GM21786 (cell line): ENCODE measurements at regions not wholly inside any gene's neighbourhood (a gene's known extent, or its start where the extent isn't known, plus 50 kb on each side); places are given as distances from the start of the nearest gene placed in this dataset.

Experiments
- ATAC-seq: cut with Tn5 transposase; IDR thresholded peaks from one replicate; pipeline ENCODE4 v1.9.1; 2021; ENCODE audit not compliant: unreplicated experiment

- no peak for ATAC-seq
Measured at GRCh38 chr15:69730281-69731080, 277.9 kb downstream of the RPLP1 start.

DNA sequence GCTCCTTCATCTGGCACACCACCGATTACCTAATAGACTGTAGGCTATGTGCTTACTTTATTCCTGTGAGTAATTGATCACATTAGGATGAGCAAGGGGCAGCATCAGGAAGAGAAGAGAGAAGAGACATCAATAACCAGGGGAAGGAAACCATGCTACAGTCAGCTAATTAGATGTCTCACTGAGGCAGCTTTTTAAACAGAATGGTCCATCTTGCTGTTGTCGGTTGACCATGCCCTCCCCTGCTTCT lies 278.4 kb downstream of the RPLP1 start:
- ATAC-seq, result no peak

DNA sequence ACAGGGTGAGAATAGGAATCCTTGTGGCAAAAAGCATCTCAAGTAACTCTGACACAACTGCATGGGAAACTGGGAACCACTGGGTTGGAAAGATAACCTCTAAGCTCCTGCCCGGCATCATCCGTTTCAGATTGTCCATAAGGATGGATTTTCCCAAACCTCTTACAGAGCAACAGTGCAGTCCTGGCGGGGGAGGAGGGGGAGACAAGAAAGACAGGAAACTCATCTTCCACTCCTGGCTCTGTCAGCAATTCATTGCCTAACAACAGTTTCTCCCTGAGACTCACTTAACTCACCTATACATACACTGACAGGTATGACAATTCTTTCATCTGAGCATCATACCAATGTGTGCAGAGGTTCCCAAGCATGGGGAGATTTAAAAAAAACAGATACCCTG lies 279.0 kb downstream of the RPLP1 start:
- no peak for ATAC-seq

GRCh38 chr15:69732133-69732532 lies 279.5 kb downstream of the RPLP1 start:
- ATAC-seq, result no peak

DNA sequence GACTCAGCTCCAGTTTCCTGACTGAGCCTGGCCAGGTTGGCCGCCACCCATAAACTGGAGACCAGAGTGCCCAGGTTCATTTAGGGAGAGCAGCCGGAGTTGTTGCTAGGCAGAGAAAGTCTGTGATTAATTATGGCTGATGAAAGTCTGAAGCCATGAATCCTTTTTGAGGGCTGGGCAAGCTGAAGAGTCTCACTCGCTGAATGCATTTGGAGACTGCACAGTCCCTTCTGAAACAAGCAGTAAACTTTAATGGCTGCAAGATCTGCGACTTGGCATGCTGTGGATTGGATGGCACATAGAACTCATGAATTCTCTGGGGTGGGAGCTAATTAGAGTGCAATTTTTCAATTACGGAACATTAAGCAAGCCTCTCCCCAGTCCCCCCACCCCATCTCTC lies 282.1 kb downstream of the RPLP1 start:
- ATAC-seq, result no peak

- ATAC-seq, result no peak
Measured at GRCh38 chr15:69735121-69735520, 282.5 kb downstream of the RPLP1 start.

- no peak for ATAC-seq
Measured at GRCh38 chr15:69736161-69736560, 283.5 kb downstream of the RPLP1 start.

DNA sequence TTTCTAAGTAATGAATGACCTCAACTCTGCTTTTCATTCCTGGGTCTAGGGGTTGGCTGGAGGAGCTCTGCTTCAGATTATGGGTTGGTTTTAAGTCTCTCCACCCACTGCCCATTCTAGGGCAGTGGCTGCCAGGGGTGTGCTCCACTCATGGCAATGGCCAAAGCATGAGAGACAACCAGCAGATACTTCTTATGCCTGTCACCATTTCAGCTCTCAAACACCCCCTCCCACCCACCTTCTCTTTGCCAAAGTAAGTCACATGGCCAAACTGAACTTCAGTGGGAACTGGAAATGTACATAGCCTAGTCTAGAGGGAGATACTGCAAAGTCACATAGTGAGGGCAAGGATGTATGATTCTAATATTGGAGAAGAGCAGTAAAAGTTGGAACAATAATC lies 285.3 kb downstream of the RPLP1 start:
- no peak for ATAC-seq

GRCh38 chr15:69740684-69741083 lies 288.1 kb downstream of the RPLP1 start:
- no peak for ATAC-seq

DNA sequence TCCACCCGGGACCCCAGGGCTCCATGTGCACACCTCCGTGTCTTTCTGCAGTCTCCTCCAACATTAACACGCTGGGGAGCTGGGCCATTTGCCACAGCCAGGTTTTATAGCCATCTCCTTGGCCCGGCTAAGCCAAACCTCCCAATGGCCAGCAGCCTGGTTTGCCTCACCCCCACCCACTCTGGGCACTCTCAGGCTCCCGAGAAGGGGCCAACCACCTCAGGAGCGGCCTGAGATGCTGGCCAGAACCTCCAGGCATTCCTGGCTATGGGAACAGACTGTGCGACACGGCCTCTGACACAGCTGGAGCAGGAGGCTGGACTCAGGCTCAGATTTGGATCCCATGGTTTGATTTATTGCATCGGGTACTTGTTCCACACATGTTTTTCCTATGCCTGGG lies 289.7 kb downstream of the RPLP1 start:
- no peak for ATAC-seq

- no peak for ATAC-seq
Measured at GRCh38 chr15:69743091-69743490, 290.5 kb downstream of the RPLP1 start.

GRCh38 chr15:69744391-69745162 lies 292.0 kb downstream of the RPLP1 start:
- ATAC-seq, result no peak

DNA sequence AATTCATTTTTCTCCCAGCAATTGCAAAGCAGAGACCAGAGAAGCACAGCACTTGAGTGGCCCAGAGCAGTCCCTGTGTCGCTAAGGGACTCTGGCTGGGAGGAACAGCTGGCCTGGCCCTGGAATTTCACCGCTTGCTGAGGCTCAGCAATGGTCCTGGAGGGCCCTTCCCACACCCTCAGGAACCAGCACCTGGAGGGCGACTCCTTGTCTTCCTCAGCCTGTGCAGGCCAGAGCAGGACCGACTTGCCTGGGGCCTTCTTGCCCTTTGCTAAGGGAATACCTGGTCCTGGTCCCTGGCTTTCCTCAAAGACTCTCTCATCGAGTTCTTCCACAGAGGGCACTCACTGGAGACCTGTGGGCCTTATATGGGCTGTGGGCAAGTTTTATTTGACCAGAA lies 294.6 kb downstream of the RPLP1 start:
- no peak for ATAC-seq

GRCh38 chr15:69748131-69748530 lies 295.5 kb downstream of the RPLP1 start:
- ATAC-seq, result no peak

DNA sequence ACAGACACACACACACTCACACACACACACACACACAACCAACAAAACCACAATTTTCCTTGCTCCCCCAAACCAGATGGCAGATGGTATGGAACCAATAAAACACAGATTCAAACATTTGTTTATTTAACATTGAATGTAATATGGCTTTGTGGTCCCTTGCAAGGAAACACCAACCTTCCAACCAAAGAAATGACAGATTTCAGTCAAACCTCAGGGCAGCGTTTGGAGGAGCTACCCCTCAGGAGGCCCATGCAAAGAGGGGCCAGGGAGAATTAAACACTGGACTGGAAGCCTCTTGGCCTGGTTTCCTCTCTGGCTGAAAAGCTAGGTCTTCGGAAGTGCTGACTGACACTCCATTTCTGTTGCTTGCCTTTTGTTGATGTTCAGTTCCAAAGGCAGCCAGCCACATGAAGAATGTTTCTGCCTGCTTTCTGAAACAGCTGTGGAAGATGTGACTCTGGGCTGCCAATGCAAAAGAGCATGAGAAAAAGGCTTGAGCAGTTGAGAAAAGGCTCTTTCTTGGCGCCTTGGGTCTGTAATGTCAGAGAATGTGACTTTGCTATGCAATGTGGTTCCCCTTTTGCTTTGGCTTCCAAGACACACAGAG lies 296.1 kb downstream of the RPLP1 start:
- no peak for ATAC-seq

GRCh38 chr15:69749274-69749673 lies 296.7 kb downstream of the RPLP1 start:
- no peak for ATAC-seq

DNA sequence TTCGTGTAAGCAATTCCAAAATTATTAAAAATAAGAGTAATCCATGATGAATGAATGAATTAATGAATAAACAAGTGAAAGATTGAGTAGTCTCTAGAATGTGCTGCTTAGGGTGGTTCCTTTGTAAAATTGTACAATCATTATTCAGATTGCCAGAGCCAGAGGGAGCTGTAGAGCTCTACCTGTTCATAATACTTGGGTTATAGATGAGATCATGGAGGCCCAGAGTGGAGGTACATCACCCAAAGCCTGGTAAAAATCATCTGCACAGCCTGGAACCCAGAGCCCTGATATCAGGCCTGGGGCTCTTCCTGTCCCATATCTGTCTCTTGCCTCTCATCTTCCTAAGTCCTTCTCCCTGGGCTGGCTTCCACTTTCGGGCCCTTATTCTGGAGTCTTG lies 297.2 kb downstream of the RPLP1 start:
- ATAC-seq, result no peak

GRCh38 chr15:69750253-69750652 lies 297.6 kb downstream of the RPLP1 start:
- ATAC-seq, result no peak

- ATAC-seq, result no peak
Measured at GRCh38 chr15:69751147-69751546, 298.5 kb downstream of the RPLP1 start.

DNA sequence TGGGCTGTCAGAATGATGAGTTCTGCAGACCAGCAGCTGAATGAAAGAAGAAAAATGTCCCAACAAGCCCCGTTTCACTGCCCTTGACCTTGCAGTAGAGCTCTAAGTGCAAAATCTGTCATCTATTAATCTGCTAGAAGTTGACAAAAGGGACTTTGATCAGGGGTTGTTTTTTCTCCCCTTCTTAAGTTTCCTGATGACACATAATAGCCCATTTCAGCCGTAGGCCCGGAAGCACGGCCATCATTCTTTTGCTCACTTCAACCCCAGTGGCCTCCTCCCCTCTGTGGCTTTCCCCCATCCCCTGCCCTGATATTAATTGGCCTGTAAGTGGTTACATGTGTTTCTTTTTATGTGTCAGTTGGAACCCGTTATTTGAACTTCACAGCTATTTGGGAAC lies 298.9 kb downstream of the RPLP1 start:
- no peak for ATAC-seq

DNA sequence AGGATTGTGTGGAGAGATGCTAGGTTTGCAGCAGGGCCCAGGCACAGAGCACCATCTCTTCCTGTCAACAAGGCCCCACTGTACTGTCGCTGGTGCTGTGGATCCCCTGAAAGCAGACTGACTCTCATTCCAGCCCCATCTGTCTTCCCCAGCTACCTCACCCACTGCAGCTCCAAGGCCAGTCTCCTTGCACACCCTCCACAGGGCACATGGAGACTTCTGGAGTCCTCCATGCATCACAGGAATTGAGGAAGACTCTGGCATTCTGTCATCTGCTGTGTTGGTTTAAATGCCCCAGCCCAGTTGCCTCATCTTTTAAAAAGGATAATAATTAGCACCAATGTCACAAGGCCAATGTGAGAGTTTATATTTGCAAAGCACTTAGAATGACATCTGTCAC lies 301.2 kb downstream of the RPLP1 start:
- no peak for ATAC-seq

- ATAC-seq, result no peak
Measured at GRCh38 chr15:69754313-69754712, 301.7 kb downstream of the RPLP1 start.
